ENCODE measurements at regions not wholly inside any gene's neighbourhood (a gene's known extent, or its start where the extent isn't known, plus 50 kb on each side); places are given as distances from the start of the nearest gene placed in this dataset.
"Not testable (repeated sequence)": the region's sequence is repeated elsewhere in the genome, so short reads cannot be mapped to it uniquely, and the experiment has no call there.

- DNase-seq = no peak
Measured at GRCh38 chr5:106874531-106874930, 796.2 kb downstream of the EFNA5 start.

GRCh38 chr5:106873568-106873967 lies 797.2 kb downstream of the EFNA5 start:
- no peak for DNase-seq

- DNase-seq = no peak
Measured at GRCh38 chr5:106865279-106865678, 805.5 kb downstream of the EFNA5 start.

GRCh38 chr5:106862450-106863193 lies 808.1 kb downstream of the EFNA5 start:
- DNase-seq = no peak

GRCh38 chr5:106860398-106861044 lies 810.2 kb downstream of the EFNA5 start:
- DNase-seq = no peak

- DNase-seq = no peak
Measured at GRCh38 chr5:106858616-106859015, 812.1 kb downstream of the EFNA5 start.

GRCh38 chr5:106854922-106855321 lies 815.8 kb downstream of the EFNA5 start:
- no peak for DNase-seq

- no peak for DNase-seq
Measured at GRCh38 chr5:106854105-106854687, 816.5 kb downstream of the EFNA5 start.

- no peak for DNase-seq
Measured at GRCh38 chr5:106853266-106853665, 817.5 kb downstream of the EFNA5 start.

- no peak for DNase-seq
Measured at GRCh38 chr5:106849266-106849665, 821.5 kb downstream of the EFNA5 start.

- DNase-seq = no peak
Measured at GRCh38 chr5:106843812-106844416, 826.8 kb downstream of the EFNA5 start.

- no peak for DNase-seq
Measured at GRCh38 chr5:106833517-106833916, 837.2 kb downstream of the EFNA5 start.

- no peak for DNase-seq
Measured at GRCh38 chr5:106827061-106827460, 843.7 kb downstream of the EFNA5 start.

- DNase-seq = no peak
Measured at GRCh38 chr5:106825374-106825773, 845.4 kb downstream of the EFNA5 start.

- DNase-seq = no peak
Measured at GRCh38 chr5:106822851-106823250, 847.9 kb downstream of the EFNA5 start.

GRCh38 chr5:106818552-106818951 lies 852.2 kb downstream of the EFNA5 start:
- no peak for DNase-seq

GRCh38 chr5:106814961-106815360 lies 855.8 kb downstream of the EFNA5 start:
- no peak for DNase-seq

- DNase-seq = no peak
Measured at GRCh38 chr5:106801554-106801953, 869.2 kb downstream of the EFNA5 start.

GRCh38 chr5:106797996-106798395 lies 872.7 kb downstream of the EFNA5 start:
- no peak for DNase-seq

- no peak for DNase-seq
Measured at GRCh38 chr5:106796081-106796480, 874.7 kb downstream of the EFNA5 start.

GRCh38 chr5:106784846-106785245 lies 885.9 kb downstream of the EFNA5 start:
- no peak for DNase-seq

- no peak for DNase-seq
Measured at GRCh38 chr5:106780355-106780754, 890.4 kb downstream of the EFNA5 start.

GRCh38 chr5:106776515-106776914 lies 894.2 kb downstream of the EFNA5 start:
- not testable (repeated sequence) for DNase-seq

- DNase-seq = no peak
Measured at GRCh38 chr5:106768392-106768791, 902.3 kb downstream of the EFNA5 start.

Measured in CD4-positive, alpha-beta T cell treated with Interleukin-6 for 4 hours (primary cell).